ENCODE measurements at regions not wholly inside any gene's neighbourhood (a gene's known extent, or its start where the extent isn't known, plus 50 kb on each side); places are given as distances from the start of the nearest gene placed in this dataset.

GRCh38 chr14:101476258-101476915 lies 84.9 kb upstream of the DIO3 start:
- no peak for DNase-seq

DNA sequence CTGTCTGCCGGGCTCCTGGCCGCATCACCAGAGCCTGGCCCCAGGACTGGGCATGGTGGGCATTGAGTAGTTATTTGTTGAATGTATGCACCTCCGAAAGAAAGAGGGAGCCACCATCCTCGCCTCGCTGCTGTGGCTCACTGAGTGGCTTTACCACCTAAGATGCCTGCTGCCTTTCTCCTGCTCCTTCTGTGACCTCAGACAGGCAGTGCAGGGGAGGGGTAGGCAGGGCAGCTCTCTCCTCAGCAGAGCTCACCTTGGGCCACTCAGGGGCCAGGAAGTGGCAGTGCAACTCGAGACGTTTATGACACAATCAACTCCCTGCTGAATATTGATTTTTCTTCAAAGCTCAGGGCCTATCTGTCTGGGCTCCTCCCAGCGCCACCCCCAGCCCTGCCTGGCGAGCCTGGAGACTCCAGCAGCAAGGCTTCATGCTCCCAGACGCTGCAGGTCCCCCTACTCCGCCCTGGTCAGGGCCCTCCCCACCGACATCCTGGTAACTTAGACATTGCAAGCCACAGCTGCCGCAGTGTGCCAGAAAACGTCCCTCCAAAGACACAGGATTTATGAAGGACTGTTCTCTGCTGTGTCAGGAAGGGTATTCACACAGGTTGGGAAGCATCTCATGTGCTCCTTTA lies 84.3 kb upstream of the DIO3 start:
- no peak for DNase-seq

DNA sequence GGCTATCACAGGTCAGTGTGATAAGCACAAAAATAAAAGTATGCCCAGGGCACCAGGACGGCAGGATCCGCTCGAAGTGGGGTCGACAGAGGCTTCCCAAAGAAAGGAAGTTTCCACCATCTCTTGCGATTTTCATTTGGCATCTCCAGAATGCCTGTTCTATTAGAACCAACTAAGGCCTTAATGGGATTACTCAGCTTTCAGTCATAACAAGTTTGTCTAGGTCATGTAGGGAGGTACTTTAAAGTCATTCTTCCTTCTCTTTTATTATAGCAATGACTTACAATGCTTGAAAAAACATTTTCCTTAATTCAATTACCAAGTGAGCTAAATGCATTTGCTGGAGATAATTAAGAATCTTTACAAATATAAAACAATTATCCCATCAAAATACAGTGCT lies 83.6 kb upstream of the DIO3 start:
- DNase-seq, result no peak

- no peak for DNase-seq
Observed at GRCh38 chr14:101478096-101478495, 83.2 kb upstream of the DIO3 start.

DNA sequence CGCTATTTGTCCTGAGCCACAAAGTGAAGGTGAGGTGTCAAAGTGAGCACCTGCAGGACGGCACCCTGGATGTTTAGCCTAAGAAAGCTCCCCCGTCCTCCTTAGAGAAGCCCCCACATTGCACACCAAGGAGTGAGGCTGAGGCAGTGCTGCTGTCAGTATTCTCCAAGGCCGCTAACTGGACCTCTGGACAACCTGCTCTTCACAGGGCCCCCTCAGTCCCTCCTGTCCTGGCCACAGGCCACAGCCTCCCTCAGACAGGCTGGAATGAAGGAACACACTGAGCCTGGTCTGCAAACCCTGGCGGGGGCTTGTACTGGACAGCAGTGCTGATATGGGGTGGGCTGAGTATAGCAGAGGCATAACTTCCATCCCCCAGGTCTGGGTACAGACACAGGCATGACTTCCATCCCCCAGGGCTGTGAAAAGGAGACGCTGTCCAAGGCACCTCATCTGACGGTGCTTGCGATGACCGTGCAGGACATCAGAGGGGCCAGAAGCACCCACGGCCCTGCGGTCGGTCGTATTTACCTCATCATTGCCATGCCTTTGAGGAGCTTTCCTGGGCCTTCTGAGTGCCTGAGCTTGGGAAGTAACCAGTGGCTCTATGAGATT lies 82.4 kb upstream of the DIO3 start:
- no peak for DNase-seq

- no peak for DNase-seq
Observed at GRCh38 chr14:101480022-101480746, 81.1 kb upstream of the DIO3 start.

- no peak for DNase-seq
Observed at GRCh38 chr14:101480747-101481530, 80.4 kb upstream of the DIO3 start.

DNA sequence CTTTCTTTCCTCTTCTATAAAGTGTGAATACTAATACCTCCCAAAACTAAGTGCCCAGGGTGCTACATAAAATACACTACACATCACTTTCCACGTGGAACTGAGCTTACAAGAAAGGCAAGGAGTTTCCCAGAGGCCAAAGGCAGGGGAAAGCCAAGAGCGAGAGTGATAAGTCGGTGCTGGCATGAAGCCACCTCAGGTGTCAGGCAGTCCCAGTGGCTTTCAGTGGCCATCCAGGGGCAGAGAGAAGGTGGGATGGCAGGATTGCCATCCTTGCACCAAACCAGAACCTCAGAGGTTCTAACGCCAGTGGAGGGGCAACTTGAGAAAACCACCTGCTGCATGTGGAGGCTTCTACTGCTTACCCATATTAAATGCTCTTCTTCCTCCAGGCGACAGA lies 79.7 kb upstream of the DIO3 start:
- DNase-seq, result no peak

GRCh38 chr14:101482066-101482465 lies 79.2 kb upstream of the DIO3 start:
- DNase-seq, result no peak

- DNase-seq, result no peak
Observed at GRCh38 chr14:101483829-101484228, 77.5 kb upstream of the DIO3 start.

DNA sequence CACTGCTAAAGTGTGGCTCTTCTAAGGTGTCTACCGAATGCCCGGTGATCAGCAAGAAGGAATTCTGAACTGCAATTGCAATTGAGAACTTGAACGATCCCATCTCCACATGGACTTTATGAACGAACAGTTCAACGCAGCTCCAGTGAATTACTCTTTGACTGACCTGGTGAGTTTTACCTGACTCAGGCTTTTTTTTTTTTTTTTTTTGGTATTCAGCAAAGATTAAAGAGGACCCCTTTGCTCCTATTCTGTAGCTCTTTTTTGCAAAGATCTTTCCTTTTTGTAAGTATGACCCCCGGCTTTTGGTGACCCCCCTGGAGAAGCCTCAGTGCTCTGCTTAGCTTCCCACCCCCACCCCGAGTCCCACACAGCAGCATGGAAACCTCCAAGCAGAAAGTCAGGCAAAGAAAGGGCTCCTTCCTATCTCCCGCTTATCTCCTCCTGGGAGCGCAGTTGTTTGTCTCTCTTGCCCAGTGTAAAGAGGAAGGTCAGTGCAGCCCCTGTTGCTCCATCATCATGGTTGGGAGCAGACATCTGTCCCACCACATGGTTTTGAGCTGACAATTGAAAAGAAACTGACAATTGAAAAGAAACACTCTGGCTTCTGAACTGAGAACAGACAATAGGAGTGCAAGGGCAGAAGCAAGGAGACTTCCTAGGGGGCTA lies 72.1 kb upstream of the DIO3 start:
- DNase-seq, result no peak

GRCh38 chr14:101490771-101491170 lies 70.5 kb upstream of the DIO3 start:
- no peak for DNase-seq

GRCh38 chr14:101491841-101492240 lies 69.5 kb upstream of the DIO3 start:
- no peak for DNase-seq

DNA sequence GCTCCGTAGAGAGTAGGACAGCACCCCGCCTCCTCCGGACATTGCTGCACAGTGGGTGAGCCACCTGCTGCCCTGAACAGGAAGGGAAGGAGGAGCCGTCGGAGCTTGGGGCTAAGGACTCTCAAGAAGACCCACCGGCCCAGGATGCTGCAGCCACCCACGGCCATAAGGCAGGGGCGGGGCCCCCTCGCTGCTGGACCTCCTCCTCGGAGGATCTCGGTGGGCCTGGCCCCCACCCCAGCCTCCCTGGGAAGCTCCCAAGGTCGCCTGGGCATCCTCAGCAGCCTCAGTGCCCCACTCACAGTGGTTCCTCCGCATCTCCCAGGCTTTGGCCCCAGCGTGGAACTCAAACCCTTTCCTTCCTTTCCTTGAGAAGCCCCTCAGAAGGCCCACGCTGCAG lies 68.6 kb upstream of the DIO3 start:
- DNase-seq, result no peak

GRCh38 chr14:101494826-101495225 lies 66.5 kb upstream of the DIO3 start:
- no peak for DNase-seq

DNA sequence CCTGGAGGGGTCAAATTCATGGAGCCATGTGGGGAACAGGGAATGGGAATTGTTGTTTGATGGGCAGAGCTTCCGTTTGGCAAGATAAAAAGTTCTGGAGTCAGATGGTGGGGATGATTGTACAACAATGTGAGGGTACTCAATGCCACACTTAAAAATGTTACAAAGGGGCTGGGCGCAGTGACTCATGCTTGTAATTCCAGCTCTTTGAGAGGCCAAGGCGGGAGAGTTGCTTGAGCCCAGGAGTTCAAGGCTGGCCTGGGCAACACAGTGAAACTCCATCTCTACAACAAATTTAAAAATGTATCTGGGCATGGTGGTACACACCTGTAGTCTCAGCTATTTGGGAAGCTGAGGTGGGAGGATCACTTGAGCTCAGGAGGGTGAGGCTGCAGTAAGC lies 66.0 kb upstream of the DIO3 start:
- DNase-seq, result no peak

DNA sequence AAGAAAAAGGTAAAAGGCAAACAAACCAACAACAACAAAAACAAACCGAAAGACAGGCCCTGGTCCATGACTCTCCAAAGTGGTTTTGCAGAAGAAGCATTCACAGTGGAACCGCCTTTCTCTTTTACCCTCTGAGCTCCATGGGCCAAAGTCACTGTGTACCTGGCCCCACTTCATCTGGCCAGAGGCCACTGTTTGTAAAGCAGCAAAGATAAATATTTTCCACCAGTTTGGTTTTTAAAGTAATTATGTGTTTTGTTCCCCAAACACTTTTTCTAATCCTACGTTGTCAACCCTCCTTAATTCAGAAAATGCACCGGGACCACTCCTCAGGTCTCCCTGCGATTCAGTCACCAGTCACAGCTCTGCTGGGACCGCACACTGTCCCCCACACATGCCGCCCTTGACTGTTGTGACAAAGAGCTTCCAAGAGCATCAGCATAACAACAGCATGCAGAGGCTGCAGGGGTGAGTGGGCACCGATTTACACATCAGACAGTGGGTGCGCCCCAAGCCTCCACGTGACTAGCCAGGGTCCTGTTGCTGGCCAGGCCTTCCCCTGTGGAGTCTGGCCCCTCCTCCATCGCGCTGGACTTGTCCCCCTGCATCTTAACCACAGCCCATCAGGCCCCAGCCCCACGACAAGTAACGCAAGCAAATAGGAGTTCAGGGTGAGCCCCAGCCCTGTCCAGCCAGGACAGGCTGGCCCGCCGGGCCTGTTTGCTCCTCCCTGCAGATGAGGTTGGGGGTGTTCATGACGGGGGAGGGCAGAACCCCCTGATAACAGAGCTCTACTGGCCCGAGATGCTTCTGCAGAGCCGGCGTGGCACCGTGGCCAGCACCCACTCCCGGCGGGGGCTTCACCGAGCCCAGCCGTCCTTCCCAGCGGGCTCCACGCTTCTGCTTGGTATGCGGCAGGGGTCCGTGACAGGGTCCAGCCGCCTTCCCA lies 65.2 kb upstream of the DIO3 start:
- no peak for DNase-seq

- no peak for DNase-seq
Observed at GRCh38 chr14:101496776-101497683, 64.3 kb upstream of the DIO3 start.

DNA sequence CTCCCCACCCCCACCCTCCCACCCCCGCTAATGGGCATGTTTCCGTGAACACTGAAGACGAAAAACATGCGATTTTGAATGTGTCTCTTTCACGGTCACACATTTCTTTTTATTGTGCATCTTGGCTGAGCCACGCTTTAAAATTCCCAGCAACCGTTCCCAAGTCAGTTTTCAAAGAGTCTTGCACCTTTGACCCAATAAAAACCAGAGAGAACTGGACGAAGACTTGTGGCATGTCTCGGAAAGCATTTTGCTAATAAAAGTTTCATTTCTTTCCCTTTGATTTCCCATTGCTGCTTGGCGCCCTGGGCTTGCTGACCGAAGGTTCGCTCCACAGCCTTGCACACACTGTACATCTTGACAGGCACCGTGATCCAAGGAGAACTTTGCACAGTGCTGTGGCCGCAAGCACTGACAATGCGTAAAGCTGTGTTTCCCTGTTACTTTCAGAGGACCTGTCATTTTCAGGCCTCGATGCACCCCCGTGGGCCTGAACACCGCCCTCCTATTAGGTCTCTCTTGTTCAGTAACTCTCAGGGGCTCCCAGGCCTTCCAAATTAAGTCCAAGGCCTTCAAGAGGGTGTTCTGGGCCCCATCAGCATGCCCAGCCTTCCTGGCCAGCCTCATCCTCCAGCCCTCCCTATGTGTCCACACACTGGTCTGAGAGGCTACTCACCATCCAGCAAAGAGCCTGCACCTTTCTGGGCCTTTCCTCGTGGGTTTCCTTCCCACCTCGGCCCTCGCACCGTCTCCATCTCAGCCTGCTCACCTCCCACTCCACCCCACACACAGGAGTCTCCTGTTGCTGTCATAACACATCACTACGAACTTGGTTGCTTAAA lies 63.4 kb upstream of the DIO3 start:
- DNase-seq, result no peak

Measured in hematopoietic multipotent progenitor cell treated with erythropoietin and hydrocortisone succinate and interleukin-3 and kit ligand, for 6 days (in vitro differentiated cells).